OCI-LY1 (cell line): ENCODE measurements at regions not wholly inside any gene's neighbourhood (a gene's known extent, or its start where the extent isn't known, plus 50 kb on each side); places are given as distances from the start of the nearest gene placed in this dataset.

ENCODE experiments used
- H2AFZ ChIP-seq: fragments of 200-600 bp; sonication (generic), shearing (Covaris generic); 2 replicates; pipeline ENCODE4 v1.6.0; 2014; ENCODE audit warnings: antibody characterized with exemption, mild to moderate bottlenecking, low read length
- H3F3A ChIP-seq: fragments of 200-600 bp; sonication (generic), shearing (Covaris generic); 2 replicates; pipeline ENCODE4 v1.6.0; 2014; ENCODE audit warnings: mild to moderate bottlenecking, antibody characterized with exemption, low read length, moderate library complexity; ENCODE audit not compliant: insufficient read depth
- H3K27ac ChIP-seq: fragments of 200-600 bp; sonication (generic); 2 replicates; pipeline ENCODE4 v1.5.1; 2014; ENCODE audit warnings: low read length, mixed run types, mild to moderate bottlenecking, low read depth; ENCODE audit not compliant: poor library complexity, severe bottlenecking
- H3K27me3 ChIP-seq: fragments of 200-600 bp; sonication (generic); 2 replicates; pipeline ENCODE4 v1.6.0; 2014; ENCODE audit warnings: antibody characterized with exemption, mild to moderate bottlenecking, low read length, moderate library complexity; ENCODE audit not compliant: insufficient read depth
- H3K36me3 ChIP-seq: fragments of 200-600 bp; sonication (generic); 2 replicates; pipeline ENCODE4 v1.6.1; 2014; ENCODE audit warnings: mild to moderate bottlenecking, antibody characterized with exemption, low read length, moderate library complexity, mixed read lengths; ENCODE audit not compliant: insufficient read depth
- H3K4me1 ChIP-seq: fragments of 200-600 bp; sonication (generic); 2 replicates; pipeline ENCODE4 v1.5.1; 2014; ENCODE audit warnings: mild to moderate bottlenecking, low read length, moderate library complexity; ENCODE audit not compliant: insufficient read depth, severe bottlenecking
- H3K4me2 ChIP-seq: fragments of 200-600 bp; sonication (generic), shearing (Covaris generic); 2 replicates; pipeline ENCODE4 v1.6.1; 2014; ENCODE audit warnings: low read length
- H3K4me3 ChIP-seq: fragments of 200-600 bp; sonication (generic); 2 replicates; pipeline ENCODE4 v1.5.1; 2014; ENCODE audit warnings: low read length, low read depth, mild to moderate bottlenecking, mixed read lengths; ENCODE audit not compliant: poor library complexity, severe bottlenecking
- H3K79me2 ChIP-seq: fragments of 200-600 bp; shearing (Covaris generic); 2 replicates; pipeline ENCODE4 v1.6.1; 2016; ENCODE audit warnings: mixed run types, low read length, mixed read lengths; ENCODE audit not compliant: insufficient read depth
- H3K9ac ChIP-seq: fragments of 200-600 bp; sonication (generic), shearing (Covaris generic); 2 replicates; pipeline ENCODE4 v1.6.1; 2014; ENCODE audit warnings: mild to moderate bottlenecking, low read length, mixed read lengths
- H3K9me2 ChIP-seq: fragments of 200-600 bp; sonication (generic), shearing (Covaris generic); 2 replicates; pipeline ENCODE4 v1.6.1; 2014; ENCODE audit warnings: low read depth, mild to moderate bottlenecking, low read length, mixed read lengths
- H3K9me3 ChIP-seq: fragments of 200-600 bp; shearing (Covaris generic); 2 replicates; pipeline ENCODE4 v1.6.1; 2014; ENCODE audit warnings: low read length, mixed read lengths
- H4K20me1 ChIP-seq: fragments of 200-600 bp; sonication (generic), shearing (Covaris generic); 2 replicates; pipeline ENCODE4 v1.6.0; 2016; ENCODE audit warnings: mild to moderate bottlenecking, low read length; ENCODE audit not compliant: insufficient read depth
- CTCF ChIP-seq: fragments of 200-600 bp; sonication (generic), shearing (Covaris generic); IDR thresholded peaks from 2 replicates; pipeline ENCODE4 v1.5.1; 2017; ENCODE audit warnings: mild to moderate bottlenecking, antibody characterized with exemption, low read length, moderate library complexity, mixed read lengths
- EZH2 ChIP-seq: fragments of 200-600 bp; sonication (generic), shearing (Covaris generic); IDR thresholded peaks from 2 replicates; pipeline ENCODE4 v1.8.0; 2017; ENCODE audit warnings: borderline replicate concordance, mixed run types, mild to moderate bottlenecking, antibody characterized with exemption, low read length, moderate library complexity, mixed read lengths

- Histone ChIP-seq H2AFZ (no peak overlapping the region), H3K9ac (no peak overlapping the region), H3K4me2 (no peak overlapping the region), H3K9me3 (no peaks in the 10 kb centered on the region), H3F3A (no peaks in the 10 kb centered on the region), H4K20me1 (no peaks in the 10 kb centered on the region), H3K79me2 (no peaks in the 10 kb centered on the region), H3K27ac (no peak overlapping the region), H3K27me3 (no peaks in the 10 kb centered on the region), H3K4me1 (no peaks in the 10 kb centered on the region), H3K36me3 (no peaks in the 10 kb centered on the region), H3K4me3 (no peak overlapping the region), H3K9me2 (no peaks in the 10 kb centered on the region; the same call in 1 of the 2 replicates)
- no peak for TF ChIP-seq CTCF
- no peak for TF ChIP-seq EZH2
Observed at GRCh38 chr5:13322769-13323168, 621.7 kb downstream of the DNAH5 start.

GRCh38 chr5:13317654-13318053 lies 626.8 kb downstream of the DNAH5 start:
- Histone ChIP-seq H3K9me2 (no peaks in the 10 kb centered on the region), H3K4me2 (no peak overlapping the region), H2AFZ (no peak overlapping the region), H3K27ac (no peak overlapping the region), H3K4me3 (no peak overlapping the region), H4K20me1 (no peaks in the 10 kb centered on the region), H3K36me3 (no peaks in the 10 kb centered on the region), H3K9ac (no peak overlapping the region), H3K4me1 (no peaks in the 10 kb centered on the region), H3K27me3 (no peaks in the 10 kb centered on the region), H3K79me2 (no peaks in the 10 kb centered on the region), H3F3A (no peaks in the 10 kb centered on the region), H3K9me3 (no peaks in the 10 kb centered on the region)
- no peak for TF ChIP-seq CTCF
- no peak for TF ChIP-seq EZH2

GRCh38 chr5:13316176-13316575 lies 628.3 kb downstream of the DNAH5 start:
- H3F3A ChIP-seq: no peaks in the 10 kb centered on the region
- no peaks in the 10 kb centered on the region for H4K20me1 ChIP-seq

More at GRCh38 chr5:13316176-13316575, 628.3 kb downstream of the DNAH5 start:
- Histone ChIP-seq H3K27ac (no peak overlapping the region), H3K79me2 (no peaks in the 10 kb centered on the region), H3K9me3 (no peaks in the 10 kb centered on the region), H3K27me3 (no peaks in the 10 kb centered on the region), H3K4me3 (no peak overlapping the region), H3K4me2 (no peak overlapping the region), H2AFZ (no peak overlapping the region), H3K36me3 (no peaks in the 10 kb centered on the region), H3K4me1 (no peaks in the 10 kb centered on the region), H3K9me2 (no peaks in the 10 kb centered on the region), H3K9ac (no peak overlapping the region)
- TF ChIP-seq EZH2 (no peak), CTCF (no peak)
